ENCODE measurements at regions not wholly inside any gene's neighbourhood (a gene's known extent, or its start where the extent isn't known, plus 50 kb on each side); places are given as distances from the start of the nearest gene placed in this dataset.

- DNase-seq (ENCODE audit: low read depth): no peak
Measured at GRCh38 chr7:46720761-46721160, 799.7 kb upstream of the IGFBP3 start.

- DNase-seq (ENCODE audit: low read depth): no peak
Measured at GRCh38 chr7:46719616-46720015, 798.5 kb upstream of the IGFBP3 start.

- no peak for DNase-seq (ENCODE audit: low read depth)
Measured at GRCh38 chr7:46716926-46717325, 795.9 kb upstream of the IGFBP3 start.

- no peak for DNase-seq (ENCODE audit: low read depth)
Measured at GRCh38 chr7:46715579-46715978, 794.5 kb upstream of the IGFBP3 start.

GRCh38 chr7:46714904-46715303 lies 793.8 kb upstream of the IGFBP3 start:
- no peak for DNase-seq (ENCODE audit: low read depth)

- no peak for DNase-seq (ENCODE audit: low read depth)
Measured at GRCh38 chr7:46713868-46714596, 793.0 kb upstream of the IGFBP3 start.

- no peak for DNase-seq (ENCODE audit: low read depth)
Measured at GRCh38 chr7:46710927-46711326, 789.9 kb upstream of the IGFBP3 start.

GRCh38 chr7:46707973-46708372 lies 786.9 kb upstream of the IGFBP3 start:
- no peak for DNase-seq (ENCODE audit: low read depth)

GRCh38 chr7:46705386-46706255 lies 784.5 kb upstream of the IGFBP3 start:
- no peak for DNase-seq (ENCODE audit: low read depth)

- no peak for DNase-seq (ENCODE audit: low read depth)
Measured at GRCh38 chr7:46696741-46697140, 775.7 kb upstream of the IGFBP3 start.

GRCh38 chr7:46695051-46695708 lies 774.1 kb upstream of the IGFBP3 start:
- DNase-seq (ENCODE audit: low read depth): no peak

- DNase-seq (ENCODE audit: low read depth): no peak
Measured at GRCh38 chr7:46694058-46694457, 773.0 kb upstream of the IGFBP3 start.

GRCh38 chr7:46687203-46687602 lies 766.1 kb upstream of the IGFBP3 start:
- no peak for DNase-seq (ENCODE audit: low read depth)

- no peak for DNase-seq (ENCODE audit: low read depth)
Measured at GRCh38 chr7:46685051-46685450, 764.0 kb upstream of the IGFBP3 start.

GRCh38 chr7:46682836-46683624 lies 762.0 kb upstream of the IGFBP3 start:
- DNase-seq (ENCODE audit: low read depth): no peak

GRCh38 chr7:46681865-46682503 lies 760.9 kb upstream of the IGFBP3 start:
- no peak for DNase-seq (ENCODE audit: low read depth)

GRCh38 chr7:46680147-46680546 lies 759.1 kb upstream of the IGFBP3 start:
- DNase-seq (ENCODE audit: low read depth): no peak

GRCh38 chr7:46679671-46680070 lies 758.6 kb upstream of the IGFBP3 start:
- DNase-seq (ENCODE audit: low read depth): no peak

GRCh38 chr7:46678421-46678820 lies 757.3 kb upstream of the IGFBP3 start:
- DNase-seq (ENCODE audit: low read depth): no peak

GRCh38 chr7:46675456-46675855 lies 754.4 kb upstream of the IGFBP3 start:
- DNase-seq (ENCODE audit: low read depth): no peak

- no peak for DNase-seq (ENCODE audit: low read depth)
Measured at GRCh38 chr7:46672861-46673260, 751.8 kb upstream of the IGFBP3 start.
